HG03442 (cell line): ENCODE measurements at regions not wholly inside any gene's neighbourhood (a gene's known extent, or its start where the extent isn't known, plus 50 kb on each side); places are given as distances from the start of the nearest gene placed in this dataset.

Experiments used
- ATAC-seq: cut with Tn5 transposase; IDR thresholded peaks from one replicate; pipeline ENCODE4 v1.9.1; 2021; ENCODE audit warnings: mild to moderate bottlenecking, moderate library complexity; ENCODE audit not compliant: unreplicated experiment

GRCh38 chr10:43866712-43867111, 218.0 kb upstream of the ZNF32 start:
- ATAC-seq, result no peak

GRCh38 chr10:43865265-43866135, 216.8 kb upstream of the ZNF32 start:
- ATAC-seq, result no peak

- no peak for ATAC-seq
These were observed 216.0 kb upstream of the ZNF32 start for GRCh38 chr10:43864656-43865055.

- ATAC-seq, result no peak
These were observed 215.3 kb upstream of the ZNF32 start for GRCh38 chr10:43863859-43864591.

- no peak for ATAC-seq
These were observed 214.6 kb upstream of the ZNF32 start for GRCh38 chr10:43863270-43863669.

- ATAC-seq, result no peak
These were observed 214.1 kb upstream of the ZNF32 start for GRCh38 chr10:43862756-43863155.

- ATAC-seq, result no peak
These were observed 213.5 kb upstream of the ZNF32 start for GRCh38 chr10:43861966-43862751.

- ATAC-seq, result no peak
These were observed 210.4 kb upstream of the ZNF32 start for GRCh38 chr10:43859016-43859525.

GRCh38 chr10:43857931-43858315, 209.2 kb upstream of the ZNF32 start:
- ATAC-seq, result no peak

- ATAC-seq, result no peak
These were observed 208.7 kb upstream of the ZNF32 start for GRCh38 chr10:43857206-43857930.

- ATAC-seq, result no peak
These were observed 207.6 kb upstream of the ZNF32 start for GRCh38 chr10:43856299-43856698.

GRCh38 chr10:43855667-43856210, 207.1 kb upstream of the ZNF32 start:
- ATAC-seq, result no peak

GRCh38 chr10:43854007-43854406, 205.3 kb upstream of the ZNF32 start:
- ATAC-seq, result no peak

GRCh38 chr10:43853369-43853768, 204.7 kb upstream of the ZNF32 start:
- ATAC-seq, result no peak

- no peak for ATAC-seq
These were observed 204.0 kb upstream of the ZNF32 start for GRCh38 chr10:43852644-43853214.

GRCh38 chr10:43852149-43852548, 203.5 kb upstream of the ZNF32 start:
- no peak for ATAC-seq

- ATAC-seq, result no peak
These were observed 202.3 kb upstream of the ZNF32 start for GRCh38 chr10:43851030-43851429.

GRCh38 chr10:43849551-43849950, 200.9 kb upstream of the ZNF32 start:
- no peak for ATAC-seq

GRCh38 chr10:43846968-43847367, 198.3 kb upstream of the ZNF32 start:
- no peak for ATAC-seq

GRCh38 chr10:43846187-43846680, 197.6 kb upstream of the ZNF32 start:
- no peak for ATAC-seq
